ENCODE measurements at regions not wholly inside any gene's neighbourhood (a gene's known extent, or its start where the extent isn't known, plus 50 kb on each side); places are given as distances from the start of the nearest gene placed in this dataset.
"Not testable (repeated sequence)": the region's sequence is repeated elsewhere in the genome, so short reads cannot be mapped to it uniquely, and the experiment has no call there.

DNA sequence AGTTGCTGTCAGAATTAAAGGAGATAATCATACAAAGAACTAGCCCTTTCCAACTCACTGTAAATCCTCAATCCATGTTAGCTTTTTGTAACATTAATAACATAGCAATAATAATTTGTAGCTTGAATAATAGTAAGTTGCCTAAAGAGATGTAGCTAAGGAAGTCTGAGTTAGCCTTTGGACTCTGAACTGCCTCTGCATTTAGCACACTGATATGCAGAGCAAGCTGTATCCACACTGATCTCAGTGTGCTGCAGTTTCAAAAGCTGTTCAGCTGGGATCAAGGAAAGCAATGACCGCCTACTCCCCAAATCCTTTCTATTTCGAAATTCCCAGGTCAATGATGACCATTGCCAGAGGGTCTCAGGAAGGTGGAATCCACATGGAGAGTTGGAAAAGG lies 99.3 kb upstream of the IFNG-AS1 start:
- Mint-ChIP-seq H3K36me3 (ENCODE audit: low read depth) (no peaks in the 10 kb centered on the region), H3K27ac (no peak overlapping the region), H3K4me1 (ENCODE audit: low read depth) (peaks cover 22% of the 10 kb centered on the region), H3K27me3 (no peaks in the 10 kb centered on the region), H3K9me3 (no peaks in the 10 kb centered on the region), H3K4me3 (no peak overlapping the region)
- intact Hi-C loops (cut with micrococcal nuclease) = no loop called here
- POLR2A ChIA-PET = no interaction called here
- CTCF ChIA-PET = interaction anchor here (0.8 kb wide), 1 partner anchor 317 kb away, joined by 3 read pairs; no protein-coding TSS in a partner anchor
- no peak for DNase-seq
- TF ChIP-seq, protein P1, sequence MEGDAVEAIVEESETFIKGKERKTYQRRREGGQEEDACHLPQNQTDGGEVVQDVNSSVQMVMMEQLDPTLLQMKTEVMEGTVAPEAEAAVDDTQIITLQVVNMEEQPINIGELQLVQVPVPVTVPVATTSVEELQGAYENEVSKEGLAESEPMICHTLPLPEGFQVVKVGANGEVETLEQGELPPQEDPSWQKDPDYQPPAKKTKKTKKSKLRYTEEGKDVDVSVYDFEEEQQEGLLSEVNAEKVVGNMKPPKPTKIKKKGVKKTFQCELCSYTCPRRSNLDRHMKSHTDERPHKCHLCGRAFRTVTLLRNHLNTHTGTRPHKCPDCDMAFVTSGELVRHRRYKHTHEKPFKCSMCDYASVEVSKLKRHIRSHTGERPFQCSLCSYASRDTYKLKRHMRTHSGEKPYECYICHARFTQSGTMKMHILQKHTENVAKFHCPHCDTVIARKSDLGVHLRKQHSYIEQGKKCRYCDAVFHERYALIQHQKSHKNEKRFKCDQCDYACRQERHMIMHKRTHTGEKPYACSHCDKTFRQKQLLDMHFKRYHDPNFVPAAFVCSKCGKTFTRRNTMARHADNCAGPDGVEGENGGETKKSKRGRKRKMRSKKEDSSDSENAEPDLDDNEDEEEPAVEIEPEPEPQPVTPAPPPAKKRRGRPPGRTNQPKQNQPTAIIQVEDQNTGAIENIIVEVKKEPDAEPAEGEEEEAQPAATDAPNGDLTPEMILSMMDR (IDR thresholded peaks at IDR 0.05) = no peak
- no peak for ATAC-seq

DNA sequence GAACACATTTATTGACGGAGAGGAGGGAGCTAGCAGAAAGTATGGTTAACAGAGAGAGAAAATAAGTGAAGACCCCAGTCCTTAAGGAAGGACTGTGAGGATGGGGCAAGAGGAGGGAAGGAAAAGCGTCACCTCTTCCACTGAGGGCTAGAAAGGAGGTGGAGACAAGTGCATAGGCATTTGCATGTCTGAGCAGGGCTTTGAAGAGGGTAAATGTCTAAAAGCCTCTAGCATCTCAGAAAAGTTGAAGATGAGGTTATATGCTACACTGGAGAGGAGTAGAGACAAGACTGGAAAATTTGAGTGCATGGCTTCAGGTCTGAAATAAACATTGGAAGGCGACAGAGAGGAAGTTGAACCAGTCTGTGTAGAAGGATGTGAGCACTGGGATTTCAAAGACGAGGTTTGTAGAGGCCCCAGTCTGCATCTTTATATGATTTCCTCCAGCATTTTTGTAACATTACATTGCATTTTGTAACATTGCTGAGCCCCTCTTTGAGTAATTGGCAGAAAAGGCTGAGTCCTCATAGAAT lies 98.5 kb upstream of the IFNG-AS1 start:
- Mint-ChIP-seq H3K36me3 (ENCODE audit: low read depth) (no peaks in the 10 kb centered on the region), H3K27me3 (no peaks in the 10 kb centered on the region), H3K27ac (no peak overlapping the region), H3K4me3 (no peak overlapping the region), H3K9me3 (no peaks in the 10 kb centered on the region), H3K4me1 (ENCODE audit: low read depth) (peaks cover 22% of the 10 kb centered on the region)
- ATAC-seq (no peak), DNase-seq (no peak)
- CTCF ChIA-PET = interaction anchor here (1.0 to 1.3 kb wide), 2 partner anchors 26 to 448 kb away, joined by 3 read pairs; no protein-coding TSS in a partner anchor
- POLR2A ChIA-PET = interaction anchor here (0.6 kb wide), 1 partner anchor 9 kb away, joined by 3 read pairs; no protein-coding TSS in a partner anchor
- TF ChIP-seq, protein P1 (IDR thresholded peaks at IDR 0.05) = no peak
- intact Hi-C loops (cut with micrococcal nuclease) = no loop called here

DNA sequence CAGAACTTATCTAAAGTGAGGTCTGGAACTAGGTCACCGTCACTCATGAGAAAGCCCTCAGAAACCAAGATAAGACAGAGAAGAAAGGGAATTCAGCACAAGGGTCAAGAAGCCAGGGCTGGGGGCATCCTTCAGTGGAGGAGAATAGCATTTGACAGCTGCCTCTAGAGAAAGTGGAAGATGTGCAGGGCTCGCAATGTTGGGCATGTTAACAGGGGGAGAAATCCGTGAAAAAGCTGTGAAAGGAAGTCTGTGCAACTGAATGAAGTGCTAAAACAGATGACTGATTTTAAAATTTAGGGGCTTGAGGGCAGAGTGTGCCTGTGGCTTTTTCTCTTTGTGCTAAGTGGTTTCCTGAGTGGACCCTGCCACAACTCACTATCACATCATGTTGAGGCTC lies 97.7 kb upstream of the IFNG-AS1 start:
- no peak for ATAC-seq
- H3K36me3 Mint-ChIP-seq (ENCODE audit: low read depth) = no peaks in the 10 kb centered on the region
- DNase-seq = no peak
- no peaks in the 10 kb centered on the region for H3K9me3 Mint-ChIP-seq
- POLR2A ChIA-PET = no interaction called here
- intact Hi-C loops (cut with micrococcal nuclease) = no loop called here
- H3K27me3 Mint-ChIP-seq = no peaks in the 10 kb centered on the region
- CTCF ChIA-PET = interaction anchor here (1.0 to 1.3 kb wide), 2 partner anchors 25 to 449 kb away, joined by 3 read pairs; no protein-coding TSS in a partner anchor
- TF ChIP-seq, protein P1 (IDR thresholded peaks at IDR 0.05) = no peak
- H3K4me3 Mint-ChIP-seq = no peak overlapping the region
- H3K4me1 Mint-ChIP-seq (ENCODE audit: low read depth) = peaks cover 22% of the 10 kb centered on the region
- H3K27ac Mint-ChIP-seq = no peak overlapping the region

DNA sequence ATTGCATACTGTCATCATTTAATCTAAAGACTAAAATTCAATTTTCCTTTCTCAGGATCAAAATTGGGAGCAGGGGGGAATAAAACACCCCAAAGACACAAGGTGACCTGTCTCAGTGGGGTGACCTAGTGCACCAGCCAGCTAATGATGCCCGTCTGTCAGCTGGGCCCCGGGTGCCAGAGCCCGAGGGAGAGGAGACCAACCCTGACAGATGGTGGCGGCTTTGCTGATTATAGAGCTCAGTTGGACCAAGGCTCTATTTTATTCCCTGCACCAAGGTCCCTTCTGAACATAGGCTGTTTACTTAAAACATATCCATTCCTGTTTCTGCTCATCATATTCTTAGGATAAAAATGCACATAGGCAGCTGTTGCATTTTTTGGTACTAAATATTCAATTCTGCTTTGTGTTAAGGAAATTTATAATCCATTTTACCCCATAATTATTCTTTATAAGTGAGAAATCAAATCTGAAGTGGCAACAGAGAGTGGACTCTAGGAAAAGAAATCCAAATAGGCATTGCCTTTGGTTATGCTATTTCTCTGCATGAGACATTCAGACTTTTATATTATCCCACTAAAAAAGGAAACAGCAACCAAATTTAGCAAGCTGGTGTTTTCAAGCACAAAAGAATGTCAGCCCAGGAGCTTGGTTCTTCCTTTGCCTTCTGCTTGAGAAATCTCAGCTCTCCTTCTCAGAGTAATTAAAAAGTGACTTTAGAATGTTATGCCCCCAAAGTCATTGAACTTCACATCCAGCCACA lies 96.8 kb upstream of the IFNG-AS1 start:
- no peak for DNase-seq
- TF ChIP-seq, protein P1 (IDR thresholded peaks at IDR 0.05) = no peak
- ATAC-seq = no peak
- Mint-ChIP-seq H3K4me1 (ENCODE audit: low read depth) (peaks cover 22% of the 10 kb centered on the region), H3K27ac (no peak overlapping the region), H3K27me3 (no peaks in the 10 kb centered on the region), H3K36me3 (ENCODE audit: low read depth) (no peaks in the 10 kb centered on the region), H3K9me3 (no peaks in the 10 kb centered on the region), H3K4me3 (no peak overlapping the region)
- ChIA-PET CTCF (interaction anchor here (1.0 to 1.4 kb wide), 2 partner anchors 33 to 50 kb away, joined by 3 read pairs; no protein-coding TSS in a partner anchor), POLR2A (no interaction called here)
- intact Hi-C loops (cut with micrococcal nuclease) = no loop called here

DNA sequence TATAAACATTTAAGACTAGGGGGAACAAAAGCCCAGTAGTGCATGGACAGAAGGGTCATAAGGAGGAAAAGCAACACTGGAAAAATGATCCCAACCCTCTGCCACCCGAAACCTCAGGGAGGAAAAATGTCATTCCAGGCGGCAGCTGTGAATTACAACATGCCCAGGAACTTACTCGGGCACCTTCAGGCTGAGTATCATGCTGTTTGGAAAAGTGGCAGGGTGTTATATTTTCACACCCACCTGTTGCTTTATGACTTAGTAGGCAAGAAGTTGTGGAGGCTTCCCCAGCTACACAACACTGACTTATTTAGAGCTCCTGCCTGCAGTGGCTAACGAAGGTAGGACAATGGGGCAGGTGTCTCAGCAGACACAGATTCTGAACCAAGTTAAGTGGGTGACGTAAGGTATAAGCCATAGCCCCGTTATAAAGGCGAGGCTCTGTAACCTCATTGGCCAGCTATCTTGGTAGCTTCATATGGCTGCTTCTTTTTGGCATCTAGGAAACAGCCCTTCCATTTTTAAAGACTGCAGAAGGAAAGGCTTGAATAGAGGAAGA lies 96.1 kb upstream of the IFNG-AS1 start:
- H3K27me3 Mint-ChIP-seq = no peaks in the 10 kb centered on the region
- ChIA-PET POLR2A (no interaction called here), CTCF (interaction anchor here (1.0 to 1.4 kb wide), 2 partner anchors 34 to 50 kb away, joined by 3 read pairs; no protein-coding TSS in a partner anchor)
- ATAC-seq (no peak), DNase-seq (no peak)
- H3K4me3 Mint-ChIP-seq = no peak overlapping the region
- H3K9me3 Mint-ChIP-seq = no peaks in the 10 kb centered on the region
- intact Hi-C loops (cut with micrococcal nuclease) = no loop called here
- TF ChIP-seq, protein P1 (IDR thresholded peaks at IDR 0.05) = no peak
- H3K4me1 Mint-ChIP-seq (ENCODE audit: low read depth) = peaks cover 22% of the 10 kb centered on the region
- H3K27ac Mint-ChIP-seq = no peak overlapping the region
- H3K36me3 Mint-ChIP-seq (ENCODE audit: low read depth) = no peaks in the 10 kb centered on the region

DNA sequence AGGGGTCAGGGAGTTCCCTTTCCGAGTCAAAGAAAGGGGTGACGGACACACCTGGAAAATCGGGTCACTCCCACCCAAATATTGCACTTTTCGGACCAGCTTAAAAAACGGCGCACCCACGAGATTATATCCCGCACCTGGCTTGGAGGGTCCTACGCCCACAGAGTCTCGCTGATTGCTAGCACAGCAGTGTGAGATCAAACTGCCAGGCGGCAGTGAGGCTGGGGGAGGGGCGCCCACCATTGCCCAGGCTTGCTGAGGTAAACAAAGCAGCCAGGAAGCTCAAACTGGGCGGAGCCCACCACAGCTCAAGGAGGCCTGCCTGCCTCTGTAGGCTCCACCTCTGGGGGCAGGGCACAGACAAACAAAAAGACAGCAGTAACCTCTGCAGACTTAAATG lies 88.8 kb upstream of the IFNG-AS1 start:
- ATAC-seq; H3K27me3 Mint-ChIP-seq; CTCF ChIA-PET; POLR2A ChIA-PET; H3K9me3 Mint-ChIP-seq; H3K4me3 Mint-ChIP-seq; H3K36me3 Mint-ChIP-seq (ENCODE audit: low read depth); intact Hi-C loops (cut with micrococcal nuclease); H3K27ac Mint-ChIP-seq; H3K4me1 Mint-ChIP-seq (ENCODE audit: low read depth): not testable (repeated sequence)
- peak; percentile 9 for DNase-seq

Data from activated CD8-positive, alpha-beta T cell treated with anti-CD3 and anti-CD28 coated beads for 36 hours (primary cell).